Osteoblast (primary cell): ENCODE measurements at regions not wholly inside any gene's neighbourhood (a gene's known extent, or its start where the extent isn't known, plus 50 kb on each side); places are given as distances from the start of the nearest gene placed in this dataset.
"Not testable (repeated sequence)": the region's sequence is repeated elsewhere in the genome, so short reads cannot be mapped to it uniquely, and the experiment has no call there.

ENCODE experiments used
- DNase-seq: peaks from one replicate; pipeline ENCODE4 v3.0.0; 2011; ENCODE audit warnings: low spot score, mixed read lengths; ENCODE audit not compliant: insufficient read length; ENCODE audit errors: missing footprints
- H2AFZ ChIP-seq: 2 replicates; pipeline ENCODE4 v1.6.0; 2011; ENCODE audit warnings: mild to moderate bottlenecking, low read length
- H3K27ac ChIP-seq: 2 replicates; pipeline ENCODE4 v1.5.1; 2011; ENCODE audit warnings: mild to moderate bottlenecking, low read depth, low read length, moderate library complexity
- H3K27me3 ChIP-seq: 2 replicates; pipeline ENCODE4 v1.6.0; 2012; ENCODE audit warnings: mild to moderate bottlenecking, control low read depth, inconsistent platforms, low read length, moderate library complexity; ENCODE audit not compliant: insufficient read depth
- H3K36me3 ChIP-seq: 2 replicates; pipeline ENCODE4 v1.5.1; 2011; ENCODE audit warnings: mild to moderate bottlenecking, low read length, control low read depth, moderate library complexity; ENCODE audit not compliant: insufficient read depth
- H3K4me1 ChIP-seq: 2 replicates; pipeline ENCODE4 v1.5.1; 2011; ENCODE audit warnings: mild to moderate bottlenecking, low read length, control low read depth, moderate library complexity; ENCODE audit not compliant: insufficient read depth
- H3K4me2 ChIP-seq: 2 replicates; pipeline ENCODE4 v1.6.0; 2011; ENCODE audit warnings: mild to moderate bottlenecking, low read length; ENCODE audit not compliant: insufficient read depth
- H3K4me3 ChIP-seq: fragments of 200-600 bp; sonication (generic); 3 replicates; pipeline ENCODE4 v1.5.1; 2012; ENCODE audit warnings: mild to moderate bottlenecking, low read length, inconsistent platforms; ENCODE audit not compliant: insufficient read depth
- H3K79me2 ChIP-seq: 2 replicates; pipeline ENCODE4 v1.6.0; 2012; ENCODE audit warnings: mild to moderate bottlenecking, low read length, control low read depth, inconsistent platforms; ENCODE audit not compliant: insufficient read depth
- H3K9me3 ChIP-seq: 2 replicates; pipeline ENCODE4 v1.5.1; 2011; ENCODE audit warnings: low read depth, low read length, control low read depth
- H4K20me1 ChIP-seq: 2 replicates; pipeline ENCODE4 v1.6.0; 2012; ENCODE audit warnings: mild to moderate bottlenecking, low read length, control low read depth; ENCODE audit not compliant: insufficient read depth

DNA sequence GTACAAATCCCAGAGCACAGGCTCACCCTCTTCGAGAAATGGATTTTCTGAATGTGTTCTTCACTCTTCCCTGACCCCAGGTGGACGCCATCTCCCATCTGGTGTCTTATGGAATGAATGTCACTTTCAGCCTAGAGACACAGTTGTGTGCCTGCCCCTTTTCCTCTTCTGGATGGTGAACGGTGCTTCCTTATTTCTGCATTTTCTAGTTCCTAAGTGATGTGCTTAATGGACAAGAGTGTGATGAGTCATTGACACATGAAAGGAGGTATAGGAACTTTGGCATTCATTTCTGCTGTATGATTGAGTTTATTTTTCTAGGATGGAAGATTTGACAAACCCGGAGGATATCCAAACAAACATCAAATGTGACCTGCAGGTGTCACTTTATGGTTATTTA lies 114.9 kb upstream of the PTPN20 start:
- not testable (repeated sequence) for H4K20me1 ChIP-seq, H3K4me3 ChIP-seq, H2AFZ ChIP-seq, H3K27ac ChIP-seq, H3K4me1 ChIP-seq, H3K27me3 ChIP-seq, H3K9me3 ChIP-seq, DNase-seq, H3K79me2 ChIP-seq, H3K4me2 ChIP-seq, H3K36me3 ChIP-seq

DNA sequence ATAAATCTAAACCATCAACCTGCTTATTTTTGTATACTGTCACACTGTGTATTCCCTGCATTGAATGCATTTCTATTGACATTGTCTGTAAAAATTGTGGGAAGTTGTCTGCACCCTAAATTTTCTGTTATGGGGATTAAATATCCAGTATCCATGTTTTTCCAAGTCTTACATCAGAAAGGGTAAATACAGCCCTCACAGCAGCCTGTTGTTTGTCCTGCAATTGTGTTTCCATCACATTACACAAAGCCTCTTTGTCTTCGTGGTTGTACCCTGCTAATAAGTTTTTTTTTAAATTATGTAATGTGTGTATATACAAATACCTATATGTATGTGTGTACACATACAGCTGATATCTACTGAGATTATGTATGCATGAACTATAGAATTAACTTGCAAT lies 109.2 kb upstream of the PTPN20 start:
- not testable (repeated sequence) for H2AFZ ChIP-seq, H3K9me3 ChIP-seq, H3K36me3 ChIP-seq, H3K4me2 ChIP-seq, H3K79me2 ChIP-seq, H3K27ac ChIP-seq, H4K20me1 ChIP-seq, H3K4me3 ChIP-seq, H3K4me1 ChIP-seq, DNase-seq, H3K27me3 ChIP-seq

DNA sequence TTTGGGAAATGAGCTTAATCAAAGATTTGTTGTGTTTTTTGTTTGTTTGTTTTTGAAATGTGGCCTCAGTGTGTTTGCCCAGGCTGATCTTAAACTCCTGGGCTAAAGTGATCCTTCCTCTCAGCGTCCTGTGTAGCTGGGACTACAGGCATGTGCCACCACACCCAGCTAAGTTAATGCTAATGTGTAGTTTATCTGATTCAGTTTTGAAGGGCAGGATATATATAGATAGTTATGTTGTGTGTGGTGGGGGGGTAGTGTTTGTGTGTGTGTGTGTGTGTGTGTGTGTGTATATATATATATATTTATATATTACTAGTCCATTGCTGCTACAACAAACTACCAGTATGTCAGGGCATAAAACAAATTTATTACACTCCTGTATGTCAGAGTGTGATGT lies 108.1 kb upstream of the PTPN20 start:
- H4K20me1 ChIP-seq, H3K27ac ChIP-seq, H3K4me1 ChIP-seq, H3K9me3 ChIP-seq, H3K4me2 ChIP-seq, H3K4me3 ChIP-seq, H2AFZ ChIP-seq, H3K36me3 ChIP-seq, H3K27me3 ChIP-seq, DNase-seq, H3K79me2 ChIP-seq: not testable (repeated sequence)

DNA sequence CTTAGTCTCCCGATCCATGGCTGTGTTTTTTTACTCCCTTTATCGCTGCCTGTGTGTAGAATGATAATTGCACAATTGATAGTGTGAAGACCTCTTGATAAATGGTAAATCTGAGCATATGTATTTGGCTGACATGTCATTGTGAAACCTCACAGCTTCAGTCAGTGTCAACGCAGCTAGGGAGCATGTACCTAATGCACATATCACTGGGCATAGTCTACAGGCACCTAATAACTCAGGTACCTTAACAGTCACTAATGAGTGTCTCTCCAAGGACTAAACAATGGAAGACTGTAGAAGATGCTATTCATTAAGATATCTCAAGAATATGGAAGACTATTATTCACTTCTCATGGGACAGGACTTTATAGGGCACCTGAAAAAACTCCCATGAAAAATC lies 101.0 kb upstream of the PTPN20 start:
- not testable (repeated sequence) for DNase-seq, H3K79me2 ChIP-seq, H3K4me3 ChIP-seq, H3K36me3 ChIP-seq, H4K20me1 ChIP-seq, H3K9me3 ChIP-seq, H3K4me1 ChIP-seq, H3K4me2 ChIP-seq, H3K27ac ChIP-seq, H2AFZ ChIP-seq, H3K27me3 ChIP-seq

DNA sequence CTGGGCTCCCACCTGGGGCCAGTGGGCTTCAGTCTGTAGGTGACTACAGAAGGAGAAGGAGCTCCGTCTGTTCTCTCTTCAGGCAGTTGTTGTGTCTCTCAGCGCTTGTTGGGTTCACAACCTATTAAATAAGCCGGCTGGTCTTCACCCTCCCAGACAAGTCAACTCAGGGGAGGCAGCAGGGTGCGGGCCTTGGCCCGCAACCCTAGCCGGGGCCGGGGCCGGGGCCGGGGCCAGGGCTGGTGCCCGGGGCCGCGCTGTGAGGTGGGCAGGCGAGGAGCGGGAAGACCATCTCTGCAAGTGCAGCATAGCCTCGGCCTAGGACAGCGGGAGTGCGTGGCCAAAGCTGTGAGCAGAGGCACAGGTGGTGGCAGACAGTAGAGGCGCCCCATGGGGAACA lies 95.1 kb upstream of the PTPN20 start:
- not testable (repeated sequence) for H3K4me3 ChIP-seq, H2AFZ ChIP-seq, H3K4me1 ChIP-seq, H3K36me3 ChIP-seq, H3K27ac ChIP-seq, H3K27me3 ChIP-seq, DNase-seq, H4K20me1 ChIP-seq, H3K79me2 ChIP-seq, H3K4me2 ChIP-seq, H3K9me3 ChIP-seq

DNA sequence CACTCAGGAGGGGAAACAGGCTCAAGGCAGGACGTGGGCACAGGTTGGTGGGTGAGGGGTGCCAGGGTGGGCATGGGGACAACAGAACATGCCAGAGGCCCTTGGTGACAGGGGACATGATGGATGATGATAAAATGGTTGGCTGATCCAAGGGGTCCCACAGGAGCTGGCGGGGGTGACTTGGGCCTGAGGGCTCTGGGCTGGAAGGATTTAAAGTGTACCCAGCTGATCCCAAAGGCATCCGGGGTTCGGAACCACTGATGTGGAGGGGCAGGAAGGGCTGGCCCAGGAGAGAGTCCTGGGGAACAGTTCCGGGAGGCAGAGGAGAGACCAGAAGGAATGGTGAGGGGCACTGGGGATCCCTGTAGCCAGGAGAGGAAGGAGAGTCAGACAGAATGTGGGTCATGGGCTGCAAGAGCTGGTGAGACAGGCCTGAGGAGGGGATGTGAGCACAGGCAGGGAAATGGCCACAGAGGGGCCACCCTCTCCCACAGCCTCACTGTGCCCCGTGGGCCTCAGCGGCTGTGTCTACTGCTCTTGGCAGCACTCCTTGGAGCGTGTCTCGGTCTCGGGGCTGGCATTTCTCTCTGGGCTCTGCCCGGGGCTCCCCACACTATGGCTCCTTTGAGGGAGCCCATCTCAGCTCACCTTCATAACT lies 70.7 kb upstream of the PTPN20 start:
- H3K27me3 ChIP-seq = not testable (repeated sequence)

DNA sequence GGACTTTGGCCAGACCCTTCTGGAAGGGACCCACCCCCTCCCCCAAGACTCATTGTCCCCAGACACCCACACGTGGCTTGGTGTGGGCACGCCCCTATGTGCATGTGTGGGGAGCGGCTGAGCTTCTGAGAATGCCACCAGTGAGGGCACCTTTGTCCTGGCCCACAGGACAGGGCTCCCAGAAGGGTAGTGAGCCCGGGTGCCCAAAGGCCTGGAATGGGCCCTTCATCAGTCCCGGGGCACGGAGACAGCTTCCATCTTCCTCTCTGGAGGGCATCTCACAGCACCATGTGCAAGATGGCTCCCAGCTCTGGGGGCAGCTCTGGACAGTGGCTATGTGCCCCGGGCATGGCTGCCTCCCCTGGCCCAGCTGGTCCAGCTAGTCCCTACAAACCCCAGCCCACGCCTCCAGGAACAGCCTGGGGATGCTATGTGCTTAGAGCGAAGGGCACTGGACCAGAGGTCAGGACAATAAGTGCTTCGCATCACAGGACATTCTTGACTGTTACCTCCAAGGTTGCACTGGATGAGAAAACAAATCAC lies 70.1 kb upstream of the PTPN20 start:
- DNase-seq, H3K4me1 ChIP-seq, H3K79me2 ChIP-seq, H3K36me3 ChIP-seq, H3K27me3 ChIP-seq, H3K4me3 ChIP-seq, H4K20me1 ChIP-seq, H2AFZ ChIP-seq, H3K9me3 ChIP-seq, H3K4me2 ChIP-seq, H3K27ac ChIP-seq: not testable (repeated sequence)

More for the DNA sequence above, 70.7 kb upstream of the PTPN20 start:
- not testable (repeated sequence) for H3K79me2 ChIP-seq, H2AFZ ChIP-seq, H3K27ac ChIP-seq, H3K4me1 ChIP-seq, DNase-seq, H3K9me3 ChIP-seq, H3K4me3 ChIP-seq, H3K36me3 ChIP-seq, H3K4me2 ChIP-seq, H4K20me1 ChIP-seq

DNA sequence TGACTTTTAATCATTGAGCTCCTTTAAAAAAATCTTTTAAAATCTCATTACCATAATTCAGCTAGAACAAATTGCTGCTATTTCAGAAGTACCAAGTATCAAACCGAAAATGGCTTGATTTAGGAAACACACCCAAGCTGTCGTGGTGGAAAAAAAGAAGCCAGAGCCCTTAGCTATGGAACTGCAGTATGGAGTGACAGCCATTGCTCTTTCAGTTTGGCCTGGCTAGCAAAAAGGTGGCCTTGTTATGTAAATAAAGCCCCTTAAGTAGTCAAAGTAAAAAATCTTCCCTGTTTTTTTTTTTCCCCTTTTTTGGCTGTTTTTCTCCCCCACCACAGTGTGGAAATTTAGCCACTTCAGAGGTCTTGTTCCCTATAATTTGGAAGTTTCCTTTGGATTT lies 66.0 kb upstream of the PTPN20 start:
- H3K9me3 ChIP-seq, H4K20me1 ChIP-seq, H2AFZ ChIP-seq, H3K27me3 ChIP-seq, DNase-seq, H3K4me3 ChIP-seq, H3K4me1 ChIP-seq, H3K36me3 ChIP-seq, H3K79me2 ChIP-seq, H3K27ac ChIP-seq, H3K4me2 ChIP-seq: not testable (repeated sequence)

DNA sequence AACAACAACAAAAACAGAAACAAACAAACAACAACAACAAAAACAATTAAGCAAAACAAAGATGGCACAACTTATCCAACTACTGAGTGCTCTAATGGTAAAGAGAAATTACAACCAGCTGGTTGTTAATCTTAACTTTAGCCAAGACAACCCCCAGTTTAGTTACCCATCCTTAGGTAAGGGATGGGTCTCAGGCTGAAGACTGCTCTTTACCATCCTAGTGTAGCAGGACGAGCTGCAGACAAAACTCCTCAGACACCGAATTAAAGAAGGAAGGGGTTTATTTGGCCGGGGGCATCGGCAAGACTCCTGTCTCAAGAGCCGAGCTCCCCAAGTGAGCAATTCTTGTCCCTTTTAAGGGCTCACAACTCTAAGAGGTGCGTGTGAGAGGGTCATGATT lies 65.6 kb upstream of the PTPN20 start:
- not testable (repeated sequence) for H4K20me1 ChIP-seq, H3K27ac ChIP-seq, H3K79me2 ChIP-seq, H3K4me3 ChIP-seq, H3K4me2 ChIP-seq, H3K9me3 ChIP-seq, H3K36me3 ChIP-seq, DNase-seq, H3K27me3 ChIP-seq, H2AFZ ChIP-seq, H3K4me1 ChIP-seq
